Upper lobe of right lung (tissue), 1 donor: ENCODE measurements at regions not wholly inside any gene's neighbourhood (a gene's known extent, or its start where the extent isn't known, plus 50 kb on each side); places are given as distances from the start of the nearest gene placed in this dataset.

Source experiments
- ATAC-seq: fragments of 200-7000 bp; cut with Tn5 transposase; one replicate; pipeline ENCODE4 v1.9.1; 2020; ENCODE audit warnings: mild to moderate bottlenecking, moderate library complexity
- DNase-seq: peaks from one replicate; pipeline ENCODE4 v3.0.0-alpha.2; 2020
- H3K27ac ChIP-seq: fragments of 200-600 bp; one replicate; pipeline ENCODE4 v1.8.0; 2022
- H3K27me3 ChIP-seq: fragments of 200-600 bp; one replicate; pipeline ENCODE4 v1.8.0; 2022; ENCODE audit warnings: mild to moderate bottlenecking
- H3K36me3 ChIP-seq: fragments of 200-600 bp; one replicate; pipeline ENCODE4 v1.8.0; 2022
- H3K4me1 ChIP-seq: fragments of 200-600 bp; one replicate; pipeline ENCODE4 v1.8.0; 2022
- H3K4me3 ChIP-seq: fragments of 200-600 bp; one replicate; pipeline ENCODE4 v1.8.0; 2022; ENCODE audit warnings: mild to moderate bottlenecking
- H3K9me3 ChIP-seq: fragments of 200-600 bp; one replicate; pipeline ENCODE4 v1.8.0; 2022
- intact Hi-C: fragments of 100-400 bp; cut with DNase I; formaldehyde crosslinking; loops from one replicate; pipeline ENCODE4 v1.11.0; 2022
- TF ChIP-seq, protein P1 (sequence below): fragments of 200-600 bp; IDR thresholded peaks from one replicate; pipeline ENCODE4 v1.8.0; 2022; ENCODE audit warnings: antibody characterized with exemption
- donor health status: DM: no; HTN: yes; CAD: no; lungs with severe emphysema.

DNA sequence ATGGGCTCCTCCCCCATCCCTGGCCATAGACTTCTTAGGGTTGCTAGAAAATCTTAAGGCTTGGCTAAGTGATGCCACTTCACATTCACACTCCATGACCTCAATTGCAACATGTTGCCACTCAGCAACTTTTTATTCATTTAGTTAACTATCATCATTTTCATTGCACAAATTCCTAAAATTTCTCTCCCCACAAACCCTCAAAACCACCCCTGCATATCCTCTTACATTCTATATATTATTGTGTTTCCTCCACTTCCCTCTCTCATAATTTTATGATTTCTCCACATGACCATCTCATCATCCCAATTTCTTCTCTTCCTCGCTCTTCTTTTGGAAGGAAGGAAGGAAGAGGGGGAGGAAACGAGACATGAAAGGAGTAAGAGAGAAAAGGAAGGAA is 436.0 kb downstream of the HACE1 start:
- no peak overlapping the region for H3K27ac ChIP-seq
- DNase-seq = no peak
- no peaks in the 10 kb centered on the region for H3K9me3 ChIP-seq
- no peaks in the 10 kb centered on the region for H3K36me3 ChIP-seq
- TF ChIP-seq, protein P1, sequence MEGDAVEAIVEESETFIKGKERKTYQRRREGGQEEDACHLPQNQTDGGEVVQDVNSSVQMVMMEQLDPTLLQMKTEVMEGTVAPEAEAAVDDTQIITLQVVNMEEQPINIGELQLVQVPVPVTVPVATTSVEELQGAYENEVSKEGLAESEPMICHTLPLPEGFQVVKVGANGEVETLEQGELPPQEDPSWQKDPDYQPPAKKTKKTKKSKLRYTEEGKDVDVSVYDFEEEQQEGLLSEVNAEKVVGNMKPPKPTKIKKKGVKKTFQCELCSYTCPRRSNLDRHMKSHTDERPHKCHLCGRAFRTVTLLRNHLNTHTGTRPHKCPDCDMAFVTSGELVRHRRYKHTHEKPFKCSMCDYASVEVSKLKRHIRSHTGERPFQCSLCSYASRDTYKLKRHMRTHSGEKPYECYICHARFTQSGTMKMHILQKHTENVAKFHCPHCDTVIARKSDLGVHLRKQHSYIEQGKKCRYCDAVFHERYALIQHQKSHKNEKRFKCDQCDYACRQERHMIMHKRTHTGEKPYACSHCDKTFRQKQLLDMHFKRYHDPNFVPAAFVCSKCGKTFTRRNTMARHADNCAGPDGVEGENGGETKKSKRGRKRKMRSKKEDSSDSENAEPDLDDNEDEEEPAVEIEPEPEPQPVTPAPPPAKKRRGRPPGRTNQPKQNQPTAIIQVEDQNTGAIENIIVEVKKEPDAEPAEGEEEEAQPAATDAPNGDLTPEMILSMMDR = no peak
- H3K4me1 ChIP-seq = no peaks in the 10 kb centered on the region
- no peak overlapping the region for H3K4me3 ChIP-seq
- ATAC-seq = no peak
- H3K27me3 ChIP-seq = no peaks in the 10 kb centered on the region
- intact Hi-C loops = no loop called here

DNA sequence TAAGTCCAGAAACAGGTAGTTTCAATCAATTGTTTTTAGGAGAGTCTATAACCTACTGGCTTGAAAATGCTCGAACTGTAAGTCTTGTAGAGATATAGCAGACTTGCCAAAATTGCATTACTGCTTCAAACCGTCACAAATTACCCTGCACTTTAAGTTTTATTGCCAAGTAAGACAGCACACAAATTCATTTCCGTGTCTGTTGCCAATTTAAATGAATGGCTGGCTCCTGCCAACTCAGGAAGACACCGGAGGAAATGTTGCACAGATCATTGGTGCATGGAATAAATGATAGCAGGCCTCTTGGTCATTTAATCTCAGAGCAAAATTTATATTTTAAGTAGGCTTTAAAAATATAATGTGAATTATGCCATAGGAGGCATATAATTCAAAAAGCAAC is 438.1 kb downstream of the HACE1 start:
- no peak for DNase-seq
- no peaks in the 10 kb centered on the region for H3K27me3 ChIP-seq
- ATAC-seq = no peak

DNA sequence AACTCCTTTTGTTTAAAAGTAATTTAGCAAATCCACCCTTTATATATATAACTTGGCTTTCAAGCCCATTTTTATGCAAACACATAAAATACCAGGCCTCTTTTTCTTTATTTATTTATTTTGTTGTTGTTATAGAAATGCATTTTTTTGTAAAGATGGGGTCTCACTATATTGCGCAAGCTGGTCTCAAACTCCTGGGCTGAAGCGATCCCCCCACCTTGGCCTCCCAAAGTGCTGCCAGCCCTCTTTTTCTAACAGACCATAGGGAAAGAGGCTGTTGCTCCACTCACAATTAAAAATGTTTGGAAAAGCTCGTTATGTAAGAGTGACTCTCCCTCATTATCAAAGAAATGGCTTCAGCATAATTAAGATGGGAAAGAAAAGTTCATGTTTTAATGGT is 440.9 kb downstream of the HACE1 start:
- TF ChIP-seq, protein P1 = no peak
- Histone ChIP-seq H3K36me3 (no peaks in the 10 kb centered on the region), H3K4me3 (no peak overlapping the region), H3K27ac (no peak overlapping the region), H3K9me3 (no peaks in the 10 kb centered on the region), H3K4me1 (no peaks in the 10 kb centered on the region), H3K27me3 (no peaks in the 10 kb centered on the region)
- ATAC-seq = no peak
- intact Hi-C loops = no loop called here
- DNase-seq = no peak

More for the DNA sequence above, 438.1 kb downstream of the HACE1 start:
- Histone ChIP-seq H3K4me3 (no peak overlapping the region), H3K36me3 (no peaks in the 10 kb centered on the region), H3K9me3 (no peaks in the 10 kb centered on the region), H3K27ac (no peak overlapping the region), H3K4me1 (no peaks in the 10 kb centered on the region)
- intact Hi-C loops = no loop called here
- TF ChIP-seq, protein P1 = no peak

DNA sequence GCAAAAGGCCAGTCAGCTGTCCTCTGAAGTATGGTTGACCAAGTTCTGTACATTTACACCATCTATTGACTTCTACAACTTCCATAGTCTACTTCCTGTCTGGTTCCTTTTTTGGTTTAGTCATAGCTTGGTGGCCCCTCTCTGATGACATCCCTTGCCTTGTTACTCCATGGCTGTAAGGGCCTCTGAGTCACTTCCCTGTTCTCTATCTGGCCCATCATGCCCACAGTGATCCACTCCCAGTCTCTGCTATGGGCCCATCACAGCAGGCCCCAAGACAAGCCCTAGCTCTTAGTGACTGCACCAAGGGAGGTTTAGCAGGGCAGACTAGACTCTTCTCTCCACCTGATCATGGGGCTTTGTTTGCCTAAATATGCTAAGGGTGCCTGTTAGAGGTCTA is 441.6 kb downstream of the HACE1 start:
- Histone ChIP-seq H3K27ac (no peak overlapping the region), H3K36me3 (no peaks in the 10 kb centered on the region), H3K4me1 (no peaks in the 10 kb centered on the region), H3K4me3 (no peak overlapping the region), H3K9me3 (no peaks in the 10 kb centered on the region), H3K27me3 (no peaks in the 10 kb centered on the region)
- TF ChIP-seq, protein P1 = no peak
- intact Hi-C loops = no loop called here
- ATAC-seq = peak; percentile 60
- DNase-seq = no peak

DNA sequence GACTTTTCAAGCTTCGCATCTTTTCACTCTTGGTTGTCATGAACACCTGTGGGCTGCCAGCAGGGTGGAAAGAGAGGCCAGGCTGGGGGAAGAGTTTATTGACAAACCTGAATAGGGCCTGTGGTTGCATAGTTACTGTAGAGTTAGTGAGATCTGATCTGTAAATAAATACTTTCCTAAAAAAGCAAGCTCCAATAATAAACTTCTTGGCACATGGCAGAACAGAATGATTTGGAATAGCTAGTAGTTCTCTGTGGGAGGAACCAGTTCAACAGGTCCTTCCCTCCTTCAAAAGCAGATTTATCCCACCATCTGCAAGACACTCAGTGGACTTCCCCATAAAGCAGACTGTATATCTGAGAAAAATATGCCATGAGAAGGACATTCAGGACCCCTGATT is 445.0 kb downstream of the HACE1 start:
- no peak for DNase-seq
- intact Hi-C loops = no loop called here
- ATAC-seq = no peak
- TF ChIP-seq, protein P1 = no peak
- Histone ChIP-seq H3K9me3 (no peaks in the 10 kb centered on the region), H3K4me3 (no peak overlapping the region), H3K27me3 (no peaks in the 10 kb centered on the region), H3K4me1 (no peaks in the 10 kb centered on the region), H3K27ac (no peak overlapping the region), H3K36me3 (no peaks in the 10 kb centered on the region)

DNA sequence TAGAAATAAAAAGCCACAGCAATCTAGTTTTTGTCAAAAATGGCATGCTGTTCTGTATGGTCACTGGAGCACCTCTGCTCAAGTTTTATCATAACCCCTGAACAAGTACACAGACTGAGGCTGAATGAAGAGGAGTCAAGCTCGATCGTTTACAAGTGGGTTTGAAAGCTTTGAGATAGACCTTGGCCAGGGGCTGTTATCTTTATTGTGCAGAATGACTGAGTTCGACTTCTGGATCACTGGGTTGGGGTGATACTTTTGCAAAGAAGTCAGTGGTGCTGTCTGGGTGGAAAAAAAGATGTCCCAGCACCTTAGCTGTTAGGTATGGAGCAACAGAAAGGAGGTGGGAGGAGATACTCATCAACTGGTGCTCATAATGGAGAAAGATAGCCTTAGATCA is 446.0 kb downstream of the HACE1 start:
- DNase-seq (no peak), ATAC-seq (no peak)
- Histone ChIP-seq H3K27me3 (no peaks in the 10 kb centered on the region), H3K4me1 (no peaks in the 10 kb centered on the region), H3K9me3 (no peaks in the 10 kb centered on the region), H3K4me3 (no peak overlapping the region), H3K36me3 (no peaks in the 10 kb centered on the region), H3K27ac (no peak overlapping the region)
- TF ChIP-seq, protein P1 = no peak
- intact Hi-C loops = no loop called here
